Endothelial cell of umbilical vein (primary cell): ENCODE measurements at regions not wholly inside any gene's neighbourhood (a gene's known extent, or its start where the extent isn't known, plus 50 kb on each side); places are given as distances from the start of the nearest gene placed in this dataset.

ENCODE experiments used
- BruUV-seq: library from RNA; stranded (reverse); fragments of 400-500 nt; replicated peaks from 2 replicates; lab custom pipeline; 2021; lab: Mats Ljungman, UMichigan
- CTCF ChIA-PET: fragments of 300-600, 350-600 bp; sonication (Branson Sonifier 250); formaldehyde crosslinking; loops from one replicate; lab custom pipeline; 2021; ENCODE audit warnings: antibody characterized with exemption, inconsistent platforms; lab: Charles Lee
- POLR2A ChIA-PET: fragments of 300-600, 350-600 bp; sonication (Branson Sonifier 250); formaldehyde crosslinking; loops from one replicate; lab custom pipeline; 2021; ENCODE audit warnings: antibody characterized with exemption, inconsistent platforms; lab: Charles Lee
- DNase-seq: peaks from one replicate; pipeline ENCODE4 v3.0.0-alpha.2; 2011; ENCODE audit warnings: low read depth, low spot score
- FAIRE-seq: peaks from 2 replicates; lab custom pipeline; 2011; peaks lifted over from hg19 to GRCh38; lab: Jason Lieb, UNC
- H2AFZ ChIP-seq: 2 replicates; pipeline ENCODE4 v1.6.0; 2012; ENCODE audit warnings: low read depth, low read length, control low read depth, inconsistent platforms
- H3K27ac ChIP-seq: 2 replicates; pipeline ENCODE4 v1.5.1; 2011; ENCODE audit warnings: low read depth, mild to moderate bottlenecking, control low read depth, low read length, moderate library complexity; ENCODE audit not compliant: insufficient read depth
- H3K27me3 ChIP-seq, 2 experiments: 2 replicates each; pipeline versions ENCODE4 v1.6.0 to v1.6.1; 2011; ENCODE audit warnings: low read length in 2 of 2, mixed read lengths in 1 of 2; ENCODE audit not compliant: control insufficient read depth in 2 of 2, insufficient read depth in 2 of 2
- H3K36me3 ChIP-seq, 2 experiments: 2 replicates in 1 of 2; 3 replicates in 1 of 2; pipeline ENCODE4 v1.5.1; 2011; ENCODE audit warnings: low read length in 2 of 2, mild to moderate bottlenecking in 1 of 2, moderate library complexity in 1 of 2; ENCODE audit not compliant: control insufficient read depth in 2 of 2, insufficient read depth in 2 of 2; ENCODE audit errors: extremely low read depth in 1 of 2
- H3K4me1 ChIP-seq: 3 replicates; pipeline ENCODE4 v1.5.1; 2011; ENCODE audit warnings: mild to moderate bottlenecking, low read length; ENCODE audit not compliant: control insufficient read depth, insufficient read depth; ENCODE audit errors: extremely low read depth
- H3K4me2 ChIP-seq: 2 replicates; pipeline ENCODE4 v1.6.1; 2011; ENCODE audit warnings: low read length, control low read depth, mixed read lengths; ENCODE audit not compliant: insufficient read depth
- H3K4me3 ChIP-seq, 3 experiments: fragments of 200-600 bp in 1 of 3; sonication (generic), shearing (Covaris generic) in 1 of 3; replicated peaks in 1 of 3; 2 replicates each; pipeline ENCODE4 v1.5.1; 2011 to 2016; ENCODE audit warnings: control low read depth in 3 of 3, low read length in 3 of 3, mild to moderate bottlenecking in 2 of 3, inconsistent platforms in 1 of 3, low read depth in 1 of 3, moderate library complexity in 1 of 3; ENCODE audit not compliant: insufficient read depth in 1 of 3
- H3K79me2 ChIP-seq: 2 replicates; pipeline ENCODE4 v1.6.0; 2012; ENCODE audit warnings: low read length, inconsistent platforms; ENCODE audit not compliant: control insufficient read depth, insufficient read depth
- H3K9ac ChIP-seq: replicated peaks from 2 replicates; pipeline ENCODE3; 2011; ENCODE audit warnings: low read length, control low read depth; ENCODE audit not compliant: insufficient read depth; ENCODE audit errors: extremely low read depth
- H3K9me1 ChIP-seq: replicated peaks from 3 replicates; pipeline ENCODE4 v1.6.0; 2011; ENCODE audit warnings: mild to moderate bottlenecking, low read length; ENCODE audit not compliant: control insufficient read depth, insufficient read depth; ENCODE audit errors: extremely low read depth
- H3K9me3 ChIP-seq: replicated peaks from 2 replicates; pipeline ENCODE4 v1.5.1; 2012; ENCODE audit warnings: low read length, inconsistent platforms; ENCODE audit not compliant: control insufficient read depth, insufficient read depth
- H4K20me1 ChIP-seq: replicated peaks from 2 replicates; pipeline ENCODE3; 2011; ENCODE audit warnings: mild to moderate bottlenecking, low read length; ENCODE audit not compliant: control insufficient read depth, insufficient read depth; ENCODE audit errors: extremely low read depth
- CTCF ChIP-seq, 2 donors: IDR thresholded peaks; 1 replicate in 1 of 2; 2 replicates in 1 of 2; pipeline ENCODE4 v1.5.1; 2011; ENCODE audit warnings: low read length in 2 of 2, mild to moderate bottlenecking in 2 of 2, moderate library complexity in 2 of 2, control low read depth in 1 of 2, inconsistent platforms in 1 of 2, low read depth in 1 of 2; ENCODE audit not compliant: insufficient read depth in 1 of 2; ENCODE audit errors: extremely low read depth in 1 of 2
- EZH2 ChIP-seq: IDR thresholded peaks from 2 replicates; pipeline ENCODE4 v1.6.1; 2012; ENCODE audit warnings: borderline replicate concordance, low read depth, mild to moderate bottlenecking, moderate library complexity, low read length, inconsistent platforms; ENCODE audit not compliant: severe bottlenecking
- FOS ChIP-seq: IDR thresholded peaks from 2 replicates; pipeline ENCODE4 v1.6.1; 2011; ENCODE audit warnings: mild to moderate bottlenecking, low read length, moderate library complexity, borderline replicate concordance; ENCODE audit not compliant: insufficient read depth
- GATA2 ChIP-seq: IDR thresholded peaks from 2 replicates; pipeline ENCODE4 v1.7.0; 2011; ENCODE audit warnings: low read depth, mild to moderate bottlenecking, moderate library complexity, mixed read lengths, low read length; ENCODE audit not compliant: insufficient read length, insufficient read depth
- JUN ChIP-seq: IDR thresholded peaks from 2 replicates; pipeline ENCODE4 v1.6.1; 2011; ENCODE audit warnings: borderline replicate concordance, low read depth; ENCODE audit not compliant: insufficient read length, insufficient read depth
- MAX ChIP-seq: IDR thresholded peaks from 2 replicates; pipeline ENCODE4 v1.6.1; 2011; ENCODE audit not compliant: insufficient read depth, insufficient read length
- MYC ChIP-seq: IDR thresholded peaks from one replicate; pipeline ENCODE4 v1.6.1; 2011; ENCODE audit warnings: mild to moderate bottlenecking, low read depth, low read length
- POLR2A ChIP-seq: IDR thresholded peaks from 2 replicates; pipeline ENCODE4 v1.6.1; 2012; ENCODE audit warnings: low read depth, mild to moderate bottlenecking, control low read depth, low read length
- POLR2AphosphoS5 ChIP-seq: IDR thresholded peaks from 2 replicates; pipeline ENCODE4 v1.6.1; 2012; ENCODE audit warnings: low read depth, mild to moderate bottlenecking, control low read depth, low read length, moderate library complexity; ENCODE audit not compliant: insufficient read depth
- dilution Hi-C: fragments of 300-500 bp; cut with MboI; formaldehyde crosslinking; loops from one replicate; pipeline ENCODE4 v1.15.0; 2019; ENCODE audit warnings: low sequenced_read_pairs; ENCODE audit not compliant: extremely low pct_ligation_motif_present
- intact Hi-C: fragments of 100-400 bp; cut with micrococcal nuclease; formaldehyde crosslinking; loops from one replicate; pipeline ENCODE4 v1.10.0; 2022

- ChIA-PET CTCF (no interaction called here), POLR2A (no interaction called here)
- Histone ChIP-seq H2AFZ (no peak overlapping the region), H3K27me3 (no peaks in the 10 kb centered on the region), H3K79me2 (no peaks in the 10 kb centered on the region), H3K27ac (no peak overlapping the region), H3K4me2 (no peak overlapping the region), H3K4me3 (no peak overlapping the region), H3K9ac (no peak overlapping the region), H4K20me1 (no peaks in the 10 kb centered on the region), H3K9me1 (no peaks in the 10 kb centered on the region), H3K4me1 (no peaks in the 10 kb centered on the region), H3K36me3 (no peaks in the 10 kb centered on the region), H3K9me3 (no peaks in the 10 kb centered on the region)
- DNase-seq = no peak
- intact Hi-C loops (no loop called here), dilution Hi-C loops (no loop called here)
- TF ChIP-seq JUN = no peak
- TF ChIP-seq EZH2 = no peak
- TF ChIP-seq GATA2 = no peak
- TF ChIP-seq MAX = no peak
- no peak for TF ChIP-seq CTCF (IDR thresholded peaks at IDR 0.05; ENCODE audit: extremely low read depth in 1 of 2, insufficient read depth in 1 of 2, low read depth in 1 of 2, low read length in 2 of 2)
- TF ChIP-seq POLR2A = no peak
- no peak for TF ChIP-seq FOS
- TF ChIP-seq POLR2AphosphoS5 = no peak
- TF ChIP-seq MYC = no peak
- FAIRE-seq = no peak
- no TSS peak for BruUV-seq
Measured at GRCh38 chr7:84582747-84583146, 388.2 kb upstream of the SEMA3A start.
